SK-N-SH treated with all-trans-retinoic acid at 6 μM for 48 hours (cell line): ENCODE measurements at regions not wholly inside any gene's neighbourhood (a gene's known extent, or its start where the extent isn't known, plus 50 kb on each side); places are given as distances from the start of the nearest gene placed in this dataset.

Source experiments
- CSDC2 ChIP-seq: fragments of 250-450 bp; sonication (Bioruptor Pico); IDR thresholded peaks from 2 replicates; pipeline ENCODE4 v1.5.0; 2020; ENCODE audit warnings: mild to moderate bottlenecking, moderate library complexity
- PATZ1 ChIP-seq: fragments of 250-450 bp; sonication (Bioruptor Pico); IDR thresholded peaks from 2 replicates; pipeline ENCODE4 v1.8.0; 2020; ENCODE audit warnings: mild to moderate bottlenecking, moderate library complexity, borderline replicate concordance
- SNAI2 ChIP-seq: fragments of 250-450 bp; sonication (Bioruptor Pico); IDR thresholded peaks from 2 replicates; pipeline ENCODE4 v1.5.0; 2020; ENCODE audit warnings: mild to moderate bottlenecking, moderate library complexity
- TCF4 ChIP-seq: fragments of 250-450 bp; sonication (Bioruptor Pico); IDR thresholded peaks from 2 replicates; pipeline ENCODE4 v1.8.0; 2021; ENCODE audit warnings: mild to moderate bottlenecking, moderate library complexity, borderline replicate concordance
- ZFP3 ChIP-seq: fragments of 250-450 bp; sonication (Bioruptor Pico); IDR thresholded peaks from 2 replicates; pipeline ENCODE4 v1.5.0; 2020; ENCODE audit warnings: mild to moderate bottlenecking, moderate library complexity
- ZFP30 ChIP-seq: fragments of 450-650 bp; formaldehyde crosslinking; IDR thresholded peaks from 2 replicates; pipeline ENCODE4 v1.5.0; 2022; ENCODE audit warnings: mild to moderate bottlenecking, moderate library complexity
- ZNF565 ChIP-seq: fragments of 450-650 bp; formaldehyde crosslinking; conservative IDR thresholded peaks from 2 replicates; pipeline ENCODE4 v1.5.0; 2020; ENCODE audit warnings: low read depth, mild to moderate bottlenecking, moderate library complexity

DNA sequence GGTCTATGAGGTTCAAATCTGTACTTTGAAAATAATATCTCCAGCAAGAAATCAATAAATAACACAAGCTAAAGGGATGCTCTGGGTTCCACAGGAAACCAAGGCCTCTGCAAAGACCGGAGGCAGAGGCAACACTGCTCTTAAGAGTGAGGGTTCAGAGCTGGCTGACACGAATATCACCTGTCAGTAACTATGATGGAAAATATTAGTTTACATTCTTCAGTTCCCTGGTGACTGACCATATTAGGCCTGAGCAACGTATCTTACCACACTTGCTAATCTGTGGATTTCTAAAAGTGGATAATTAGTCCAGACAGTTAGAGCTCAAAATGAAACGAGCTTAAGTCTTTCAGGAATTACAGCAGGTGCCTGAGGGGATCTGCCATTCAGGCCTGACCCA is 459.3 kb downstream of the HS3ST3B1 start:
- TF ChIP-seq PATZ1 (CRISPR knock-in tag) (no peak), CSDC2 (no peak), TCF4 (CRISPR knock-in tag) (no peak), ZNF565 (no peak), ZFP3 (CRISPR knock-in tag) (no peak), SNAI2 (CRISPR knock-in tag) (no peak), ZFP30 (CRISPR knock-in tag) (no peak)
